DND-41 (cell line): ENCODE measurements at regions not wholly inside any gene's neighbourhood (a gene's known extent, or its start where the extent isn't known, plus 50 kb on each side); places are given as distances from the start of the nearest gene placed in this dataset.

Experiments
- EZH2 ChIP-seq: IDR thresholded peaks from 3 replicates; pipeline ENCODE4 v1.6.1; 2012; ENCODE audit warnings: borderline replicate concordance, low read depth, mild to moderate bottlenecking, moderate library complexity, low read length, inconsistent platforms; ENCODE audit not compliant: severe bottlenecking
- TF ChIP-seq, protein P1 (sequence below): IDR thresholded peaks from 2 replicates; pipeline ENCODE4 v1.5.1; 2012; ENCODE audit warnings: borderline replicate concordance, low read length, moderate library complexity, mild to moderate bottlenecking; ENCODE audit not compliant: poor library complexity, severe bottlenecking; ENCODE audit errors: extremely low read depth

DNA sequence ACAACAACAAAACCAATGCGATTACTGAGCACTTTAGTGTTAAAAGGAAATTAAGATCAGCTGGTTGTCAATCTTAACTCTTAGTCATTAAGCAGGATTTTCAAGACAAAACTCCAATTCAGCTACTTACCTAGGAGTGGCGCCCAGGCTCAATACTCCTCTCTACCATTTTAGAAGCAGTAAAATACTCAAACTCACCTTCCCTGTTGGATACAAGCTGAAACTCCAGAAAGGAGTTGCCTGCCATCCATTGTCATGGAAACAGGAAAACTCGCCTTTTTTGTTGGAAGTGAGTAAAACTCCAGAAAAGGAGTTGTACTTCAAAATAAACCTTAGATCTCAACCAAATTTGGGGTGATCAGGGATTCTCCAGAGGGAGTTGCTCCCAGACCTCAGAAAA lies 127.0 kb upstream of the F3 start:
- TF ChIP-seq, protein P1, sequence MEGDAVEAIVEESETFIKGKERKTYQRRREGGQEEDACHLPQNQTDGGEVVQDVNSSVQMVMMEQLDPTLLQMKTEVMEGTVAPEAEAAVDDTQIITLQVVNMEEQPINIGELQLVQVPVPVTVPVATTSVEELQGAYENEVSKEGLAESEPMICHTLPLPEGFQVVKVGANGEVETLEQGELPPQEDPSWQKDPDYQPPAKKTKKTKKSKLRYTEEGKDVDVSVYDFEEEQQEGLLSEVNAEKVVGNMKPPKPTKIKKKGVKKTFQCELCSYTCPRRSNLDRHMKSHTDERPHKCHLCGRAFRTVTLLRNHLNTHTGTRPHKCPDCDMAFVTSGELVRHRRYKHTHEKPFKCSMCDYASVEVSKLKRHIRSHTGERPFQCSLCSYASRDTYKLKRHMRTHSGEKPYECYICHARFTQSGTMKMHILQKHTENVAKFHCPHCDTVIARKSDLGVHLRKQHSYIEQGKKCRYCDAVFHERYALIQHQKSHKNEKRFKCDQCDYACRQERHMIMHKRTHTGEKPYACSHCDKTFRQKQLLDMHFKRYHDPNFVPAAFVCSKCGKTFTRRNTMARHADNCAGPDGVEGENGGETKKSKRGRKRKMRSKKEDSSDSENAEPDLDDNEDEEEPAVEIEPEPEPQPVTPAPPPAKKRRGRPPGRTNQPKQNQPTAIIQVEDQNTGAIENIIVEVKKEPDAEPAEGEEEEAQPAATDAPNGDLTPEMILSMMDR = no peak
- TF ChIP-seq EZH2 = no peak
